Posterior vena cava (tissue), 2 donors: ENCODE measurements at regions not wholly inside any gene's neighbourhood (a gene's known extent, or its start where the extent isn't known, plus 50 kb on each side); places are given as distances from the start of the nearest gene placed in this dataset.
"Not testable (repeated sequence)": the region's sequence is repeated elsewhere in the genome, so short reads cannot be mapped to it uniquely, and the experiment has no call there.

Experiments used
- DNase-seq: peaks from one replicate; pipeline ENCODE4 v3.0.0-alpha.2; 2020; ENCODE audit warnings: low spot score
- intact Hi-C, 2 donors: fragments of 100-400 bp; cut with DNase I; formaldehyde crosslinking; loops; one replicate each; pipeline versions ENCODE4 v1.14.1 to v1.14.2; 2022 to 2023
- donor health status: DM: yes; HTN: yes; CAD: no.
- donor health status: DM: yes; HTN: yes; CAD: no.

DNA sequence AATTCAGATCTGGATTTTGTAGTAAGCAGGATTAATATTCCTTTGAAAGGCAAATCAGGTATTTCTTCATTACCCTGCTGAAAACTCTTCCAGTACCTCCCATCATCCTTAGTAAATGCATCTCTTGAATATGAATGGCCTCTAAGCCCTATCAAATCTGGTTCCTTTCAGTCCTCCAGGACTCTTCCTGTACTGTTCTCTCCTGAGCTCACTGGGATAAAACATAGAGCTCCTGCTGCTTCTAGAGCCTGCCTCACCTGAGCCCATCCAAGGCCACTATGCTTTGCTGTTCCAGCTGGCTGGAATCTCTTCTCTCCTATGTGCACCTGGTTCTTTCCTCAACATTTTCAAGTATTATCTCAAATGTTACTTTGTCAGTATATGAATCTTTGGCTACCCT is 803.3 kb upstream of the CTNND2 start:
- intact Hi-C loops: no loop called here
- no peak for DNase-seq

DNA sequence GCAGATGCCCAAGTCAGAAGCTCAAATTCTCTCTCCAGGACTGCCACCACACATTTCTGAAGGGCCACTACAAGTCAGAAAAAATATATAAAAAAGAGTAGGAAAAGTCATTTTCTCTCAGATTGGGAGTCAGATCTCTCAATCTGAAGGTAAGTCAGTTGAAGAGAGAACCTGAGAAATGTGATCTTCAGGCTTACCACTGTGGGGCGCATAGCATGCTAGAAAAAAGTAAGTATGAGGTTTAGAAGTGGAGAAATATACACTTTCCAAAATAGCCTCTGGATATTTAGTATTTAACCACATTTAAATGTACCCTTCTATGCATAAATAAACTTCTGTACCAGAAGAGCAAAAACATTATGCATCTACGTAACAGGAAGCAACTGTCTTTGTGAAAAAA is 800.7 kb upstream of the CTNND2 start:
- DNase-seq: no peak
- intact Hi-C loops: no loop called here

DNA sequence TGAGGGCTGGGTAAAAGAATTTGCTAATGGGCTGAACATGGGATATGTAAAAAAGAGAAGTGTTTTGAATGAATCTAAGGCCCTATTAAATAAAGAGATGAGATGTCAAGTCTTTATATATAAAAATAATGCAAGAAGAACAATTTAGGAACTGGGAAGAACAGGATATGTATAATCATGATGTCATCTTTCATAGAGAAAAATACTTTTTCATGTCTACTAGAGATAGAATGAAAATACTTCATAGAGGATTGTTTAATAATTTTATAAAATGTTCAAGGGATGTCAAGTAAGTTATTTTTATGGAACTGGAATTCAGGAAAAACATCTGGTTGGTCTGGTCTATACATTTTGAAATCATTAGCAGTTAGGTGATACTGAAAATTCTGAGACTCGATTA is 799.0 kb upstream of the CTNND2 start:
- intact Hi-C loops: no loop called here
- DNase-seq: no peak

DNA sequence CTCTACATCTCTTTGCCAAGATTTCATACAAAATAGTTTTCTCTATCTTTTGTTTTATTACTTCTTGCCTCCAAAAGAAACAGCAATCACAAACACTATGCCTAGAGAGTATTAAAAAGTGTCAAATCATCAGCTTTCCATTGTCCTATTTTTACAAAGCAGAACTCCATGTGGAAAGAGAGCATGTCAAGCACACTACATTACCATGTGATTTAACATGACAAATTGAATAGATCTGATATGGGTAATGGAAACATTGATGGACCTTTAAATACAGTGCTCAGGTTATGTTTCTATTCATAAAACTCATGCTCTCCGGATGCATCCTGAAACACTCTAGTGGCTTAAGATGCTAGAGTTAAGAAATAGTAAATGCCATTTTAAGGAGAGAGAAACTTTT is 791.4 kb upstream of the CTNND2 start:
- no peak for DNase-seq
- intact Hi-C loops: no loop called here

DNA sequence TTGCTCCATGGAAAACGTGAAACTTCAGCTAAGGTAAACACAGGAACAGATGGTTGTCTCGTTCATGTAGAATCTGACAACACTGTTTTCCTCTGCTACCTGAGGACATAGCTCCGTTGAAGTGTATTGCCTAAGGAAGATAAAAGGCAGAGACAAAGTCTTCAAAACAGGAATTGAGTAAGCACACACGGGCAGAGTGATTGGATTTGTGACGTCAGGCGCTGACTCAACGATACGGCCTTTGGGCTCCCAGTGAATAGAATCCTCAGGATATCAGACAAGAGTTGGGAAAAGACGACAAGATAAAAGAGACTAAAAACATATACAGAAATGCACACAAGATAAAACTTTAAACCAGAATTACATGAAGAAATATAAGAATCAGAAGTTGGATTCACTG is 787.1 kb upstream of the CTNND2 start:
- DNase-seq: no peak

DNA sequence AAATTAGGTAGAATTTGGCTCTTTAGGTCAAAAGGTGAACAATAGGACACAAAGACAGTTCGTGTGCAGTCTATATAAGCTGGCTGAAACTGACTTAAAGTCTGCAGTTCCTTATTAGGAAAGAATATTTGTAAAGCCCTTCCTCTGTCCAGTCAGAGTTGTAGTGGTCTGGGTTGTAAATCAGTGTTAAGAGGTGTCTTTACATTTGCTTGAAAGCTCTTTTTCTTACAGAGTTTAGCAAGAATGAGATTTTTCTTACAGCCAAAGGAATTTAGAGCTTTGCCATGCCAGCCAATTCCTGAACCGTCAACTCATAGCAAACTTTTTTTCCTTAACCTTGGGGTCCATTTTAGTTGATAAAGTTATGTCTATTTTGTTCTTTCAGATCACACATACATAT is 786.1 kb upstream of the CTNND2 start:
- DNase-seq: no peak
- intact Hi-C loops: no loop called here

More for the DNA sequence above, 787.1 kb upstream of the CTNND2 start:
- intact Hi-C loops: no loop called here

DNA sequence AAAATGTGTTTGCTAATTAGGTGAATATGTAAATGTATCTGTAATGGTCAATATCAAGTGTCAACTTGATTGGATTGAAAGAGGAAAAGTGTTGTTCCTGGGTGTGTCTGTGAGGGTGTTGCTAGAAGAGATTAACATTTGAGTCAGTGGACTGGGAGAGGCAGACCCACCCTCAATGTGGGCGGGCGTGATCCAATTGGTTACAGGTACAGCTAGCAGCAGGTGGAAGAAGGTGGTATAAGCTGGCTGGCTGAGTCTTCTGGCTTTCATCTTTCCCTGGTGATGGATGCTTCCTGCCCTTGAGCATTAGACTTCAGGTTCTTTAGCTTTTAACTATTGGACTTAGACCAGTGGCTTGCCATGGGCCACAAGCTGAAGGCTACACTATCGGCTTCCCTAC is 779.0 kb upstream of the CTNND2 start:
- intact Hi-C loops: no loop called here

DNA sequence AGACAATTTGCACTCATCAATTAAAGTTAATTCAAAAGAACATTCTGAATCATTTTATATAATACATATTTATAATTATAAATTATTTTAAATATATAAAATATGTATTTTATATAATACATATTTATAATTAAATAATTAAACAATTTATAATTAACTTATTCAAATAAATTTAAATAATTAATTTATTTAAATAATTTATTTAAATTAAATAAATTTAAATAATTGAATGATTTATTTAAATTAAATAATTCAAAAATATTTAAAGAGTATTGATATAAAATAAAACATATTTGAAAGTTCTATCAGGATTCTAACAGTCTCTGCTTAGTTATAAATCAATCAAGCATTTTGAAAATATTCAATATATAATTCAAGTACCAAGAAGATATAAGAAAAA is 775.5 kb upstream of the CTNND2 start:
- intact Hi-C loops: no loop called here
- no peak for DNase-seq

More for the DNA sequence above, 779.0 kb upstream of the CTNND2 start:
- no peak for DNase-seq

DNA sequence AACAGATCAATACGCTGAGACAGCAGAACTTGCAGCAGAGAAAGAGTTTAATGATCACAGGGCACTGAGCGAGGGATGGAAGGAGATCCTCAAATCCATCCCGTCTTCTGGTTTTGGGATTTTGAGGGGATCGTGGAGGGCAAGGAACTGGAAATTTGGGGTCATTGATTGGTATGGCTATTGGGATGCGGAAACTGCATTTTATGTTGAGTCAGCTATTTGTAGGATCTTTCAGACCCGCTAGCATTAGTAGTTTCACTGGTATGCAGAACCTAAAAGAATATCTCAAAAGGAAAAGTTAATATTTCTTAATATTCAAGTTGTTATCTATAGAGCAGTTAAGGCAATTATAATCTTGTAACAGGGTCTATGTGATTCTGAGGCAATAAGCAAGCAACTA is 771.7 kb upstream of the CTNND2 start:
- intact Hi-C loops: no loop called here
- DNase-seq: no peak

DNA sequence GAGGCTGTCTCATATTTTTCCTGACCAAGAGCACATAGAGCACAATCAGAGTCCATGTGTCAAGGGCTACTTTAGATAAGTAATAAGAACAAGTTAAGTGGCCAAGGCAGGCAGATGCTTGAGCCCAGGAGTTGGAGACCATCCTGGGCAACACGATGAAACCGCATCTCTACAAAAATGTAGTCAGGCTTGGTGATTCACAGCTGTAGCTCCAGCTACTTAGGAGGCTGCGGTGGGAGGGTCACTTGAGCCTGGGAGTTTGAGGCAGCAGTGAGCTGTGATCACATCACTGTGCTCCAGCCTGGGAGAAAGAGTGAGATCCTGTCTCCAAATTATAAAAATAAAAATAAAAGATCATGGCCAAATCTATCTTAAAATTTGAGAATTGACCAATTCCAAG is 767.9 kb upstream of the CTNND2 start:
- DNase-seq: no peak
- intact Hi-C loops: no loop called here

DNA sequence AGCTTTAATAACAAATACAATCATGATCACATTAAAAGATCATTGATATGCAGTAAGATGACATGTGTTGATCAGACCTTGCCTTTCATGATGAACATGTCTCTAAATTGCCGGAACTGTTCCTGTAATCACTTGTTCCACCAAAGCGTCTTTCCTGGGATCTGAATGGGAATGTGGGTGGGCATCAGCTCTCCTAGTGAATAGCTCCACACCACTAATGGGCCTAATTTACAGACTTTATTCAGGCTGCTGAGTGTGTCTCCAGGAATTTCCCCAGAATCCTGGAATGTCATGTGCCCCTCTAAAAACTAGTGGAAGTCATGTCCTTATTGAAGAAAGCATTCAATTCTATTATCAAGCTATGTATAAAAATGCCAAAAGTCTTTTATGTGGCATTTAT is 765.1 kb upstream of the CTNND2 start:
- DNase-seq: no peak
- intact Hi-C loops: no loop called here

DNA sequence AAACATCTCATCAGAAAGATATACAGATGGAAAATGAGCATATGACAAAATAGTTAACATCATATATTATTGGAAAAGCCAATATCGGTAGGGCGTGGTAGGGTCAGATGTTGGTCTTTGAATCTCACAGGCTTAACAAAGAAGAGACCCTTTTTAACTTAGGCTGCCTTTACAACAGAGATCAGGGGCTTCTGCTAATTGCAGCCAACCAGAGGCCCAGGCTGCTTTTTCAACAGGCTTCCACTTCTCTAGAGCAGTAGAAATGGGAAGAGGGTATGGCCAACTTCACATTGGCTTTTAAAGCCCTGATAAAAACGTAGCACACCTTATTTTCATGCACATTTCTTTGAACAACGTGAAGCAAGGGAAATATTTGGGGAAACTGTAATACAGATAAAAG is 764.3 kb upstream of the CTNND2 start:
- DNase-seq: no peak
- intact Hi-C loops: no loop called here

DNA sequence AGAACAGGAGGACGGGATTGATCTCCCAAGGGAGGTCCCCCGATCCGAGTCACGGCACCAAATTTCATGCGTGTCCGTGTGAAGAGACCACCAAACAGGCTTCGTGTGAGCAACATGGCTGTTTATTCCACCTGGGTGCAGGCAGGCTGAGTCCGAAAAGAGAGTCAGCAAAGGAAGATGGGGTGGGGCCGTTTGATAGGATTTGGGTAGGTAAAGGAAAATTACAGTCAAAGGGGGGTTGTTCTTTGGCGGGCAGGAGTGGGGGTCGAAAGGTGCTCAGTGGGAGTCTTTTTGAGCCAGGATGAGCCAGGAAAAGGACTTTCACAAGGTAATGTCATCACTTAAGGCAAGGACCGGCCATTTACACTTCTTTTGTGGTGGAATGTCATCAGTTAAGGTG is 763.6 kb upstream of the CTNND2 start:
- intact Hi-C loops, DNase-seq: not testable (repeated sequence)

DNA sequence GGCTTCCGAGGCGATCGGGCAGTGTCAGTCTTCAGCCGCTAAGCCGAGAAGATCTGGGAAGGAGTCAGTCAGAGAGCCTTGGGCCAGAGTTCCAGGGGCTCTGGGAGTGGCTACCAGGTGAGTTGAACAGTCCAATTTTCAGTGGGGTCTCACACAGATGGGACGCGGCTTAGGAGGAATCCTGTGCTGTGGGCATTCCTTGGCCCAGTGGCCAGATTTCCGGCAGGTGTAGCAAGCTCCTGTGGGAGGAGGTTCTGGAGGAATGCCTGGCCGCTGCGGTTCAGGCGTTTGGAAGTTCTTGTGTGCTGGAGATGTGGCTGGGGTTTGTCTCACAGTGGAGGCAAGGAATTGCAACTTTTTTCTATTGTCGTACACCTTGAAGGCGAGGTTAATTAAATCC is 761.5 kb upstream of the CTNND2 start:
- DNase-seq: peak; percentile 54
- intact Hi-C loops: not testable (repeated sequence)

DNA sequence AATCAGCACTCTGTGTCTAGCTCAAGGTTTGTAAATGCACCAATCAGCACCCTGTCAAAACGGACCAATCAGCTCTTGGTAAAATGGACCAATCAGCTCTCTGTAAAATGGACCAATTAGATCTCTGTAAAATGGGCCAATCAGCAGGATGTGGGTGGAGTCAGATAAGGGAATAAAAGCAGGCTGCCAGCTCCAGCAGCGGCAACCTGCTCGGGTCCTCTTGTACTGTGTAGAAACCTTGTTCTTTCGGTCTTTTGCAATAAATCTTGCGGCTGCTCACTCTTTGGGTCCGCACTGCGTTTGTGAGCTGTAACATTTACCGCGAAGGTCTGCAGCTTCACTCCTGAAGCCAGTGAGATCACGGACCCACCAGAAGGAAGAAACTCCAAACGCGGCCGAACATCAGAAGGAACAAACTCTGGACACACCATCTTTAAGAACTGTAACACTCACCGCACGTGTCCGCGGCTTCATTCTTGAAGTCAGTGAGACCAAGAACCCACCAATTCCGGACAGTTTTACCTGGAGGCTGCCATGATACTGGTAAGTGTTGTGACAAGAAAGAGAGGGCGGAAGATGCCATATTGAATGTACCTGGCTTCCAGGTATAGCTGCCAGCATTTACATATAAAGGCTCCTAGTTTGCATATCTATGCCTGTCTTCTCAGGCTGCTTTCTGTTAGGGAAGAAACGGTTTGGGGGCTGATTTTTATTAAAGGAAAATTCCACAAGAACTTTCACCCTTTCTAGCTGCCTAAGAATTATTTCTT is 758.5 kb upstream of the CTNND2 start:
- intact Hi-C loops: no loop called here
- no peak for DNase-seq

DNA sequence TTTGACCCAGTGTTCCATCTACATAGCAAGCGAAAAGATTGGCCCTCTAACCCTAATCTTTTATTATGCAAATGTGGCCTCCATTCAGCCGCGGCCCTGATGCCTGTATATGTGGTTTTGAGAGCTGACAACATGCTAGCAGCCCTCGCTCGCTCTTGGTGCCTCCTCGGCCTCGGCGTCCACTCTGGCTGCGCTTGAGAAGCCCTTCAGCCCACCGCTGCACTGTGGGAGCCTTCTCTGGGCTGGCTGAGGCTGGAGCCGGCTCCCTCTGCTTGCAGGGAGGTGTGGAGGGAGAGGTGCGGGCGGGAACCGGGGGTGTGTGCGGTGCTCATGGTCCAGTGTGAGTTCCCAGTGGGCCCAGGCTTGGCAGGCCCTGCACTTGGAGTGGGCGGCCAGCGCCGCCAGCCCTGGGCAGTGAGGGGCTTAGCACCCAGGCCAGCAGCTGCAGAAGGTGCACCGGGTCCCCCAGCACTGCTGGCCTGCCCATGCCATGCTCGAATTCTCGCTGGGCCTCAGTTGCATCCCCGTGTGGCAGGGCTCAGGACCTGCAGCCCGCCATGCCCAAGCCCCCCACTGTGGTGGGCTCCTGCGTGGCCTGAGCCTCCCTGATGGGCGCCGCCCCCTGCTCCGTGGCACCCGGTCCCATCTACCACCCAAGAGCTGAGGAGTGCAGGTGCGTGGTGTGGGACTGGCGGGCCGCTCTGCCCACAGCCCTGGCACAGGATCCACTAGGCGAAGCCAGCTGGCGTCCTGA is 757.5 kb upstream of the CTNND2 start:
- DNase-seq: peak; percentile 70

DNA sequence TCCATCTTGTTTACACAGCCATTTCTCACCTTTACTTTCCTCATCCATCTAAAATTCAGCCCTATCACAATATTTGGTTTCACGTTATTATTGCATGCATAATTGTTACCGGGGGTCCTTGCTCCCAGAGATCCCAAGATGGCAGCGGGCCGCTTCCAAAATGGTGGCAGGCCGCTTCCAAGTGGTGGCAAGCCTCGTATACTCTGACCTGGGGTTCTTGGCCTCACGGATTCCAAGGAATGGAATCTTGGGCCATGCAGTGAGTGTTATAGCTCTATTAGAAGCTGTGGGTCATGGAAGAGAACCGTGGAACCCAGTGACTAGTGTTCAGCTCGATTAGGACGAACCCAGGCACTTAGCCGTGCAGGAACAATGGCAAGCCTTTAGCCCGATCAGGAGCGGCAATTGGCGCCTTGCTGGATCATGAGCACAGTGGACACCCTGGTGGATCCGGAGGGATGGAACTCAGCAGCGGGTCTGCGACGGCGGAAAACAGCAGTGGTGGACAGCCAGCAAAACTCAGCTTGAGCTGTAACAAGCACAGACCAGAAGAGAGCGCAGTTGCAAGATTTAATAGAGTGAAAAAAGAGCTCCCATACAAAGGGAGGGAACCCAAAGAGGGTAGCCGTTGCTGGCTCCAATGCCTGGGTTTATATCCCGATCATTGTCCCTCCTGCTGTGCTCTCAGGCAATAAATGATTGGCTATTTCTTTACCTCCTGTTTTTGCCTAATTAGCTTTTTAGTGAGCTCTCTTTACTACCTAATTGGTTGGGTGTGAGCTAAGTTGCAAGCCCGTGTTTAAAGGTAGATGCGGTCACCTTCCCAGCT is 756.2 kb upstream of the CTNND2 start:
- intact Hi-C loops, DNase-seq: not testable (repeated sequence)

More for the DNA sequence above, 757.5 kb upstream of the CTNND2 start:
- intact Hi-C loops: no loop called here

DNA sequence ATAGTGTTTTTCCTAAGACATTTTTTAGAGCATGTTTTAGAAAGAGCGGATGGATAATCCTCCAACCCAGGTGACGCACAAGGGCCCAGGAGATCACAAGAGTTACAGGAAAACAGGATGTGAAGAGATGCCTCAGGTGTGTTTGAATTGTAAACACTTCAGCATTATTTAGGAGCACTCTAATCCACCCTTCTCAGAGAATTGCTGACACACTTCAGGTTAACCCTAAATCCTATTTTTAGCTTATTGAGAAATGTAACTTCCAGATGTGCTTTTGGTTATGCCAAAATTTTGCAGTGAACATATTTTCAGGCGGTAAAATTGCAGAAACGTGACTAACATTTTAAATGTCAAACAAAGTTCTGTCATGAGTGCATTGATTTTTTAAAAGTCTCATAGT is 755.4 kb upstream of the CTNND2 start:
- intact Hi-C loops: no loop called here
- no peak for DNase-seq

DNA sequence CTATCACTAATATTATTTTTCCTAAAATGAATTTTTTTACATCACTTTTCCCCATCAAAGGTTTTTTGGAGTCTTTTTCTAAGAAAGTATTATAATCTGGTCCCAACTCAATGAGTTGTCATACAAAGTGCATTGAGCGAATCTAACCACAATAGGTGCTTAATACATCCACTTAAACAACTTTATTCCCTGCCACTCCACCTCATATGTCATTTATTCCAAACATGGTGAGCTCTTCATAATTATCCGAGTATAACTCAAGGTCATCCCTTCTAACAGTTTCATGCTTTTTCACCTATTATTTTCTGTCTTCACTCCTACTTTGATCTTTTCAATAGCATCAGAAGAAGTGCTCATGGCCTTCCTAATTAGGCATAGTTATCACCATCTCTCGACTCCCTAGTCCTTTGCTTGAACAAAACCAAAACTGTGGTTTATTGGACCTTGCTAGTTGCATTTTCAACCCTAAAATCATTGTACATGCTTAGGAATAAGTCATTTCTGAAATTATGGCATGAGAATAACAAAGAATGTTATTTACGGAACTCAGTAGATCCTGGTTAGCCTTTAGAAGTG is 754.7 kb upstream of the CTNND2 start:
- no peak for DNase-seq
- intact Hi-C loops: no loop called here
